ENCODE measurements at regions not wholly inside any gene's neighbourhood (a gene's known extent, or its start where the extent isn't known, plus 50 kb on each side); places are given as distances from the start of the nearest gene placed in this dataset.

DNA sequence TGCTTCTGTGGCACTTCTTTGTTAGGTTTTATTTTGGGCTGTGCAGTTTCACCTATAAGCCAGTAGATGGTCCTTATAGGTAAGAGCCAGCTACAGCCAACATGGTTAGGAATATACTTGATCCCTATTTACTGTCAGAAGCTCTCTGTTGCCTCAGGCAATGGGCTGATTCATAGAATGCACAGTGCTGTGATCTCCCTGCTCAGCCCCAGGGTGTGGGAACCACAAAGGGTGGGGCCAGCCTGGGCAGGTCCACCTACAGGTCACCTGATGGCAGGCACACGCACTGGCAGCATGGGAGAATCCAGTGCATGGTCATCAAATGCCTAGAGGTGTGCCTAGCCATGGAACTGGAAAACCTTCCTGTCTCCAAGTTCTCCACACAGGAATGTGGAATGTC is 191.9 kb downstream of the MOXD1 start:
- TF ChIP-seq NFIC (IDR thresholded peaks at IDR 0.05) (no peak), YY1 (IDR thresholded peaks at IDR 0.05; ENCODE audit: low read depth) (no peak), CEBPB (IDR thresholded peaks at IDR 0.05) (no peak), RAD21 (IDR thresholded peaks at IDR 0.05; ENCODE audit: low read depth) (no peak), FOXM1 (IDR thresholded peaks at IDR 0.05; ENCODE audit: borderline replicate concordance, low read depth) (no peak), TAF1 (IDR thresholded peaks at IDR 0.05; ENCODE audit: low read depth) (no peak)
- TF ChIP-seq, protein P1, sequence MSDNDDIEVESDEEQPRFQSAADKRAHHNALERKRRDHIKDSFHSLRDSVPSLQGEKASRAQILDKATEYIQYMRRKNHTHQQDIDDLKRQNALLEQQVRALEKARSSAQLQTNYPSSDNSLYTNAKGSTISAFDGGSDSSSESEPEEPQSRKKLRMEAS (IDR thresholded peaks at IDR 0.05), result no peak
- TF ChIP-seq, protein P2, sequence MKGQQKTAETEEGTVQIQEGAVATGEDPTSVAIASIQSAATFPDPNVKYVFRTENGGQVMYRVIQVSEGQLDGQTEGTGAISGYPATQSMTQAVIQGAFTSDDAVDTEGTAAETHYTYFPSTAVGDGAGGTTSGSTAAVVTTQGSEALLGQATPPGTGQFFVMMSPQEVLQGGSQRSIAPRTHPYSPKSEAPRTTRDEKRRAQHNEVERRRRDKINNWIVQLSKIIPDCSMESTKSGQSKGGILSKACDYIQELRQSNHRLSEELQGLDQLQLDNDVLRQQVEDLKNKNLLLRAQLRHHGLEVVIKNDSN (IDR thresholded peaks at IDR 0.05), result no peak
- TF ChIP-seq, protein P3, sequence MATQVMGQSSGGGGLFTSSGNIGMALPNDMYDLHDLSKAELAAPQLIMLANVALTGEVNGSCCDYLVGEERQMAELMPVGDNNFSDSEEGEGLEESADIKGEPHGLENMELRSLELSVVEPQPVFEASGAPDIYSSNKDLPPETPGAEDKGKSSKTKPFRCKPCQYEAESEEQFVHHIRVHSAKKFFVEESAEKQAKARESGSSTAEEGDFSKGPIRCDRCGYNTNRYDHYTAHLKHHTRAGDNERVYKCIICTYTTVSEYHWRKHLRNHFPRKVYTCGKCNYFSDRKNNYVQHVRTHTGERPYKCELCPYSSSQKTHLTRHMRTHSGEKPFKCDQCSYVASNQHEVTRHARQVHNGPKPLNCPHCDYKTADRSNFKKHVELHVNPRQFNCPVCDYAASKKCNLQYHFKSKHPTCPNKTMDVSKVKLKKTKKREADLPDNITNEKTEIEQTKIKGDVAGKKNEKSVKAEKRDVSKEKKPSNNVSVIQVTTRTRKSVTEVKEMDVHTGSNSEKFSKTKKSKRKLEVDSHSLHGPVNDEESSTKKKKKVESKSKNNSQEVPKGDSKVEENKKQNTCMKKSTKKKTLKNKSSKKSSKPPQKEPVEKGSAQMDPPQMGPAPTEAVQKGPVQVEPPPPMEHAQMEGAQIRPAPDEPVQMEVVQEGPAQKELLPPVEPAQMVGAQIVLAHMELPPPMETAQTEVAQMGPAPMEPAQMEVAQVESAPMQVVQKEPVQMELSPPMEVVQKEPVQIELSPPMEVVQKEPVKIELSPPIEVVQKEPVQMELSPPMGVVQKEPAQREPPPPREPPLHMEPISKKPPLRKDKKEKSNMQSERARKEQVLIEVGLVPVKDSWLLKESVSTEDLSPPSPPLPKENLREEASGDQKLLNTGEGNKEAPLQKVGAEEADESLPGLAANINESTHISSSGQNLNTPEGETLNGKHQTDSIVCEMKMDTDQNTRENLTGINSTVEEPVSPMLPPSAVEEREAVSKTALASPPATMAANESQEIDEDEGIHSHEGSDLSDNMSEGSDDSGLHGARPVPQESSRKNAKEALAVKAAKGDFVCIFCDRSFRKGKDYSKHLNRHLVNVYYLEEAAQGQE (IDR thresholded peaks at IDR 0.05; ENCODE audit: low read depth), result no peak

Measured in Ishikawa (cell line).